Right atrium auricular region (tissue), 2 donors: ENCODE measurements at regions not wholly inside any gene's neighbourhood (a gene's known extent, or its start where the extent isn't known, plus 50 kb on each side); places are given as distances from the start of the nearest gene placed in this dataset.
"Not testable (repeated sequence)": the region's sequence is repeated elsewhere in the genome, so short reads cannot be mapped to it uniquely, and the experiment has no call there.

ENCODE experiments used
- DNase-seq: peaks from one replicate; pipeline ENCODE4 v3.0.0-alpha.2; 2019; ENCODE audit warnings: low spot score
- H3K27ac ChIP-seq, 2 donors: fragments of 200-600 bp; sonication (generic); 1 replicate in 1 of 2; 2 replicates in 1 of 2; pipeline ENCODE4 v1.5.1; 2016 to 2019
- H3K27me3 ChIP-seq, 2 donors: fragments of 200-600 bp; sonication (generic); one replicate each; pipeline versions ENCODE4 v1.5.1 to v1.6.0; 2017 to 2019
- H3K36me3 ChIP-seq: fragments of 200-600 bp; sonication (generic); one replicate; pipeline ENCODE4 v1.5.1; 2016
- H3K4me1 ChIP-seq, 2 donors: fragments of 200-600 bp; sonication (generic); one replicate each; pipeline versions ENCODE4 v1.5.1 to v1.6.0; 2017 to 2019
- H3K4me3 ChIP-seq, 2 donors: fragments of 200-600 bp; sonication (generic); 1 replicate in 1 of 2; 2 replicates in 1 of 2; pipeline ENCODE4 v1.5.1; 2017 to 2019; ENCODE audit warnings: mild to moderate bottlenecking in 1 of 2, moderate library complexity in 1 of 2
- H3K9me3 ChIP-seq, 2 donors: fragments of 200-600 bp; sonication (generic); one replicate each; pipeline ENCODE4 v1.5.1; 2019
- CTCF ChIP-seq, 2 donors: fragments of 200-600 bp; sonication (generic); IDR thresholded peaks; one replicate each; pipeline ENCODE4 v1.5.1; 2019; ENCODE audit warnings: antibody characterized with exemption in 2 of 2

- no peak overlapping the region for H3K27ac ChIP-seq
- no peaks in the 10 kb centered on the region for H3K27me3 ChIP-seq
- no peaks in the 10 kb centered on the region for H3K9me3 ChIP-seq
- no peaks in the 10 kb centered on the region for H3K36me3 ChIP-seq
- no peak for DNase-seq
- H3K4me3 ChIP-seq = no peak overlapping the region
- no peak for TF ChIP-seq CTCF (IDR thresholded peaks at IDR 0.05)
- H3K4me1 ChIP-seq = no peaks in the 10 kb centered on the region
These were observed 500.1 kb upstream of the SGCD start for GRCh38 chr5:155826611-155827507.

- not testable (repeated sequence) for H3K4me3 ChIP-seq, H3K27me3 ChIP-seq, H3K9me3 ChIP-seq, DNase-seq, H3K36me3 ChIP-seq, H3K27ac ChIP-seq, H3K4me1 ChIP-seq
These were observed 499.5 kb upstream of the SGCD start for GRCh38 chr5:155827508-155827815.

- no peak for TF ChIP-seq CTCF (IDR thresholded peaks at IDR 0.05)
- H3K27me3 ChIP-seq = no peaks in the 10 kb centered on the region
- no peak overlapping the region for H3K27ac ChIP-seq
- no peak overlapping the region for H3K4me3 ChIP-seq
- no peaks in the 10 kb centered on the region for H3K9me3 ChIP-seq
- H3K36me3 ChIP-seq = no peaks in the 10 kb centered on the region
- H3K4me1 ChIP-seq = no peaks in the 10 kb centered on the region
- DNase-seq = no peak
These were observed 499.0 kb upstream of the SGCD start for GRCh38 chr5:155827949-155828348.

- no peak for DNase-seq
- H3K4me1 ChIP-seq = no peaks in the 10 kb centered on the region
- no peak for TF ChIP-seq CTCF (IDR thresholded peaks at IDR 0.05)
- H3K36me3 ChIP-seq = no peaks in the 10 kb centered on the region
- H3K4me3 ChIP-seq = no peak overlapping the region
- no peaks in the 10 kb centered on the region for H3K27me3 ChIP-seq
- no peak overlapping the region for H3K27ac ChIP-seq
- H3K9me3 ChIP-seq = no peaks in the 10 kb centered on the region
These were observed 495.5 kb upstream of the SGCD start for GRCh38 chr5:155831491-155831890.

- no peak overlapping the region for H3K4me3 ChIP-seq
- no peaks in the 10 kb centered on the region for H3K4me1 ChIP-seq
- no peaks in the 10 kb centered on the region for H3K27me3 ChIP-seq
- DNase-seq = no peak
- H3K9me3 ChIP-seq = no peaks in the 10 kb centered on the region
- H3K36me3 ChIP-seq = no peaks in the 10 kb centered on the region
- H3K27ac ChIP-seq = no peak overlapping the region
- TF ChIP-seq CTCF (IDR thresholded peaks at IDR 0.05) = no peak
These were observed 493.7 kb upstream of the SGCD start for GRCh38 chr5:155833287-155833686.

- TF ChIP-seq CTCF (IDR thresholded peaks at IDR 0.05) = no peak
- Histone ChIP-seq H3K4me1 (no peaks in the 10 kb centered on the region), H3K27me3 (no peaks in the 10 kb centered on the region), H3K4me3 (no peak overlapping the region), H3K36me3 (no peaks in the 10 kb centered on the region), H3K9me3 (no peaks in the 10 kb centered on the region), H3K27ac (no peak overlapping the region)
- no peak for DNase-seq
These were observed 492.5 kb upstream of the SGCD start for GRCh38 chr5:155834271-155834975.
